Jurkat, Clone E6-1 (cell line): ENCODE measurements at regions not wholly inside any gene's neighbourhood (a gene's known extent, or its start where the extent isn't known, plus 50 kb on each side); places are given as distances from the start of the nearest gene placed in this dataset.
A peak's percentile ranks its signal among the peaks of the same experiment; 100 is the strongest.
"Not testable (repeated sequence)": the region's sequence is repeated elsewhere in the genome, so short reads cannot be mapped to it uniquely, and the experiment has no call there.

Experiments used
- DNase-seq: peaks from one replicate; pipeline ENCODE4 v3.0.0-alpha.2; 2011; ENCODE audit warnings: low read depth, low spot score
- H3K4me3 ChIP-seq: 2 replicates; pipeline ENCODE4 v1.5.1; 2011; ENCODE audit warnings: mild to moderate bottlenecking, low read length, control low read depth, moderate library complexity

DNA sequence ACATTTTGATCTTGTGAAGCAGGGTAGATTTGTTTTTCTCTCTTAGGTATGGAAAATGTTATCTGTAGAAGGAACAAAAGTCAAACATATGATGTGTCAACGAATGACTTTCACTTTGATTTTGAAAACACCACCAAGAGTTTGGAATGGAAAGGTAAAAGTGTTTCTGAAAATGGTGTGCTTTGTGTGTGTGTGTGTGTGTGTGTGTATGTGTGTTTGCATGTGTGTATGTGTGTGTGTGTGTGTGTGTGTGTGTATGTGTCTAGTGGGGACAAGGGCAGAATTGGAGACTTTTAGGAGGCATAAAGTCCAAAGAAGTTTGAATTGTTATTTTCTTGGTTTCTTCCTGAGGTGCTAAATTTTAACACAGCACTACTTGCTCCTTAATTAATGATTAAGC, 115.4 kb upstream of the PRKCQ start:
- DNase-seq: no peak

GRCh38 chr10:6694447-6695140, 114.5 kb upstream of the PRKCQ start:
- DNase-seq: no peak
- H3K4me3 ChIP-seq: no peak overlapping the region

More for the DNA sequence above, 115.4 kb upstream of the PRKCQ start:
- H3K4me3 ChIP-seq: no peak overlapping the region

- DNase-seq: no peak
- H3K4me3 ChIP-seq: no peak overlapping the region
Observed at GRCh38 chr10:6692856-6693255, 112.8 kb upstream of the PRKCQ start.

GRCh38 chr10:6692103-6692502, 112.0 kb upstream of the PRKCQ start:
- no peak overlapping the region for H3K4me3 ChIP-seq
- no peak for DNase-seq

GRCh38 chr10:6689036-6689435, 109.0 kb upstream of the PRKCQ start:
- H3K4me3 ChIP-seq: no peak overlapping the region
- DNase-seq: no peak

DNA sequence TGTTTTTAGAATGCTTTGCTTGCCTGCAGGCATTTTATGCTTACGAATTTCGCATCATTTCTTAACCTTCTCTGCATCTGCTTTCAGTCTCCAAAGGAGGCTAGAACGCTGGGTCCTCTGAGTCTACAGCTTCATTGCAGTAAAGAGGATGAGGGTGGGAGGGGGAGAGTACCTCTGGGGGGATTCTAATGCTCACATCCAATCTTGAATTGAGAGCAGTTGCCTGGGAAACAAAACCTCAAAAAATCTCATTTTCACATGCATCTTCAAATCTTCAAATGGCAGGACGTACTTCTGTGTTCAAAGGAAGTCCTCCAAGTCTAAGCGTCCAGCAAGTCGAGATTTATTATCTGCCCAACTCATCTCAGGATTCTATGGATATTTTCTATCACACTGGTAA, 100.7 kb upstream of the PRKCQ start:
- no peak for DNase-seq
- no peak overlapping the region for H3K4me3 ChIP-seq

DNA sequence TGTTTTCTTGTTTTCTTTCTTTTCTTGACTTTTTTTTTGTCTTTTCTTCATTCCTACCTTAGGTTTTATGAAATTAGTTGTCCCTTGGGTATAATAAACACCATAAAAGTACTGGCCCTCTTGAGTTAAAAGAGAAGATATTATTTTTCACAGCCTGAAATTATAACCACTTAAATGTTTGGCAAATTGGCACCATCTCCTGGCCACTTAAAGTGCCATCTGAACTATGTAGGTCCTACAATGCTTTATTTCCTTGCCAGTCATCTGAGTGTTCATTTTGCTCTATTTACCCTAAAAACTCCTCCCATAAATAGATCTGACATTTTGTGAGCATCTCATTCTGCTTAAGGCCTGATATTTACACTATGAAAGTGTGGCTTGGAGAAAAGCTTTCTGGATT, 98.9 kb upstream of the PRKCQ start:
- no peak for DNase-seq
- no peak overlapping the region for H3K4me3 ChIP-seq

- DNase-seq: peak; percentile 64
- no peak overlapping the region for H3K4me3 ChIP-seq
Observed at GRCh38 chr10:6678211-6678803, 98.2 kb upstream of the PRKCQ start.

DNA sequence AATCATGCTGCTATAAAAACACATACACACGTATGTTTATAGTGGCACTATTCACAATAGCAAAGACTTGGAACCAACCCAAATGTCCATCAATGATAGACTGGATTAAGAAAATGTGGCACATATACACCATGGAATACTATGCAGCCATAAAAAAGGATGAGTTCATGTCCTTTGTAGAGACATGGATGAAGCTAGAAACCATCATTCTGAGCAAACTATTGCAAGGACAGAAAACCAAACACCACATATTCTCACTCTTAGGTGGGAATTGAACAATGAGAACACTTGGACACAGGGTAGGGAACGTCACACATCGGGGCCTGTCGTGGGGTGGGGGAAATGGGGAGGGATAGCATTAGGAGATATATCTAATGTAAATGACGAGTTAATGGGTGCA, 97.1 kb upstream of the PRKCQ start:
- DNase-seq, H3K4me3 ChIP-seq: not testable (repeated sequence)

- no peak for DNase-seq
- no peak overlapping the region for H3K4me3 ChIP-seq
Observed at GRCh38 chr10:6674291-6674690, 94.2 kb upstream of the PRKCQ start.

- no peak overlapping the region for H3K4me3 ChIP-seq
- DNase-seq: no peak
Observed at GRCh38 chr10:6671976-6672375, 91.9 kb upstream of the PRKCQ start.

- DNase-seq: peak; percentile 72
- H3K4me3 ChIP-seq: no peak overlapping the region
Observed at GRCh38 chr10:6669269-6669859, 89.3 kb upstream of the PRKCQ start.

DNA sequence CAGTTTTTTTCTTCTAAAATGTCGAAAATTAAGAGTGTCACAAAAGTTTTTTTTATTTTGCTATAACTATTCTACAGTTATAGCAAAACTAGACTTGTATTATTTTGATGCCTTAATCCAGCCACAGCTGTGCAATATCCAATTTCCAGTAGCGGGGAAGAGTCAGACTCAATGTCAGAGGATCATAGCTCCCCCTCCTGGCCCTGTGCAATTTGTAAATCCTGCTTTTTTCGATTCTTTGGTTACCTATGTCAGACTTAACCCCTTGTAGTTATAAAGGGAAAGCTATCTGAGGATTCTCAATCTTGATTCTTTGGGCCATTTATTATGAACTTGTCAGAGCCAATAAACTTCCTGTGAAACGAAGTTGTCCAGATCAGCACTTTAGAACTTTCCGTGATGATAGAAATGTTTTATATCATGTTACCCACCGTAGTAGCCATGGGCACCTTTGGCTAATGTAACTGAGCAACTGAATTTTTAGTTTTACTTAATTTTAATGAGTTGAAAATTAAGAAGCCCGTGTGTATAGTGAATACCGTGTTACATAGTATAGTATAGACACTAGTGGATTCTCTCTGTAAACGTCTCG, 87.7 kb upstream of the PRKCQ start:
- peak; percentile 75 for DNase-seq

GRCh38 chr10:6667150-6667549, 87.1 kb upstream of the PRKCQ start:
- H3K4me3 ChIP-seq: no peak overlapping the region
- no peak for DNase-seq

More for the DNA sequence above, 87.7 kb upstream of the PRKCQ start:
- no peak overlapping the region for H3K4me3 ChIP-seq

DNA sequence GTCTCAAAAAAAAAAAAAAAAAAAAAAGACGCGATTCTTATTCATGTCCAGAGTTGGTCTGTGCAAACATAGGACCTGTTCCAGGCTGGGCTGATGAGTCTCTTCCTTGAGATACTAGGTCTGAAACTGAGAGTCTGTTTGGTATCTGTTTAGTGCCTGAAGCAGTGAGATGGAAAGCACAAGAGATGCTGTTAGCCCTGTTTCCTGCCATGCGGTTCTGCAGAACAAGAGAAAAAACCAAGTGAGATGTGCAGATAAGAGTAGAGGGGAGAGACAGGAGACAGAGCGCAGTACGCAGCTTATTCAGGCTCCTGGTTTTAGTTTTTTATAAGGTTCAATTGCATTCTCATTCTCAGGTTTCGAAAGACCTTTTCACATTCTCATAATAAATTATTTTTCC, 85.8 kb upstream of the PRKCQ start:
- peak overlapping the region; percentile 9; the same call in 1 of the 2 replicates for H3K4me3 ChIP-seq
- DNase-seq: peak; percentile 98

DNA sequence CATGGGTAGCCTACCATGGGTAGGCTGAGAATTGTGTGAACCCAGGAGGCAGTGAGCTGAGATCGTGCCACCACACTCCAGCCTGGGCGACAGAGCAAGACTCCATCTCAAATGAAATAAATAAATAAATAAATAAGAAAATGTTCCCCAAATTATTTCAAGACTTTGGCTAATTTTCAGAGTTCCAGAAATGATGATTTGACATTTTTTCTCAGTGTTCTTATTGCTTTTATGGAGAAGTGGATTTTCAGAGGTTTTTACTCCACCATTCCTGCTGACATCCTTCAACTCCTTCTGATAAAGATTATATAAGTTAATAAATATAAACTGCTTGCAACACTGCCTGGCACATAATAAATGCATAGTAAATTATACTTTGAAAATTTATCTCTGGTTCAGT, 80.4 kb upstream of the PRKCQ start:
- no peak overlapping the region for H3K4me3 ChIP-seq
- DNase-seq: no peak

DNA sequence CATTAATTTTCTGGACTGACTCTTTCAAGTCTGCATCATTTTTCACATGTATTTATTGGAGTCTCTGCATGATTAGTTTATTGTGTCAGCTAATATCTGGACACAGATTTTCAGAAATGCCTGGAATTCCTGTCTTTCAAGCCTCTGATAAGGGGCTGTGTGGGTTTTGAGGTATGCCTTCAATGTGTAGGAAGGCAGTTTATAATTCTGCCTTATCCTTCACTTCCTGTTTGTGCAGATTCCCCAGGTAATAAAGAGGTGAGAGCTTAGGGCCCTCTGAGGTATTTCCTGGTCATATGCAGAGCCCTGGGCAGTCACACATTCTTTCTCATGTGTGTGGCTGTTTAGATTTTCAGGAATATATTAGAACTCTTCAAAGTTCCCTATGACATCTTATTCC, 79.4 kb upstream of the PRKCQ start:
- no peak overlapping the region for H3K4me3 ChIP-seq
- DNase-seq: no peak

GRCh38 chr10:6657669-6658068, 77.6 kb upstream of the PRKCQ start:
- DNase-seq: no peak
- H3K4me3 ChIP-seq: no peak overlapping the region

- DNase-seq: no peak
- no peak overlapping the region for H3K4me3 ChIP-seq
Observed at GRCh38 chr10:6657196-6657595, 77.1 kb upstream of the PRKCQ start.

DNA sequence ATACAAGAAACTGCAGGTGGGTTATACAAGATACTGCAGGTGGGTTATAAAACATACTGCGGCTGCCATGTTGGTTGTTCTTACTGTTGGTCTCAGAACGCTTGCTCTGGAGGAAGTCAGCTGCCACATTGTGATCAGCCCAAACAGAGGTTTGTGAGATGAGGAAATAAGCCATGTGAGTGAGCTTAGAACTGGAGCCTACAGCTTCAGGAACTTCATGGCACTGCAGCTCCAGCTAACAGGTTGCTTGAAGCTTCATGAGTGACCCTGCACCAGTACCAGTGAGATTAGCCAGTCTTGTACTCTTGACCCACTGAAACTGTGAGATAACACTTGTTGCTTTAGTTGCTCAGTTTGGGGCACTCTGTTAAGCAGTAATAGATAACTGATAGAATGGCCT, 74.5 kb upstream of the PRKCQ start:
- peak; percentile 35 for DNase-seq

More for the DNA sequence above, 74.5 kb upstream of the PRKCQ start:
- no peak overlapping the region for H3K4me3 ChIP-seq
